Osteocyte (in vitro differentiated cells): ENCODE measurements at regions not wholly inside any gene's neighbourhood (a gene's known extent, or its start where the extent isn't known, plus 50 kb on each side); places are given as distances from the start of the nearest gene placed in this dataset.

Experiments used
- DNase-seq: peaks from one replicate; pipeline ENCODE4 v3.0.0; 2021; ENCODE audit warnings: mixed read lengths; ENCODE audit not compliant: unreplicated experiment; ENCODE audit errors: extremely low spot score
- H3K27ac Mint-ChIP-seq: one replicate; pipeline ENCODE4 v1.8.0; 2021; ENCODE audit warnings: mild to moderate bottlenecking, mixed read lengths; ENCODE audit not compliant: unreplicated experiment
- H3K27me3 Mint-ChIP-seq: one replicate; pipeline ENCODE4 v1.8.0; 2021; ENCODE audit warnings: mixed read lengths; ENCODE audit not compliant: unreplicated experiment
- H3K36me3 Mint-ChIP-seq: one replicate; pipeline ENCODE4 v1.8.0; 2021; ENCODE audit warnings: mixed read lengths; ENCODE audit not compliant: unreplicated experiment
- H3K4me1 Mint-ChIP-seq: one replicate; pipeline ENCODE4 v1.8.0; 2021; ENCODE audit warnings: mixed read lengths; ENCODE audit not compliant: unreplicated experiment
- H3K4me3 Mint-ChIP-seq: one replicate; pipeline ENCODE4 v1.8.0; 2021; ENCODE audit warnings: mild to moderate bottlenecking, moderate library complexity, mixed read lengths; ENCODE audit not compliant: unreplicated experiment
- H3K9me3 Mint-ChIP-seq: one replicate; pipeline ENCODE4 v1.8.0; 2021; ENCODE audit warnings: mixed read lengths; ENCODE audit not compliant: unreplicated experiment
- TF ChIP-seq, protein P1 (sequence below): fragments of 200-600 bp; sonication (generic); IDR thresholded peaks from 2 replicates; pipeline ENCODE4 v1.5.0; 2021; ENCODE audit warnings: antibody characterized with exemption, mild to moderate bottlenecking, moderate library complexity

DNA sequence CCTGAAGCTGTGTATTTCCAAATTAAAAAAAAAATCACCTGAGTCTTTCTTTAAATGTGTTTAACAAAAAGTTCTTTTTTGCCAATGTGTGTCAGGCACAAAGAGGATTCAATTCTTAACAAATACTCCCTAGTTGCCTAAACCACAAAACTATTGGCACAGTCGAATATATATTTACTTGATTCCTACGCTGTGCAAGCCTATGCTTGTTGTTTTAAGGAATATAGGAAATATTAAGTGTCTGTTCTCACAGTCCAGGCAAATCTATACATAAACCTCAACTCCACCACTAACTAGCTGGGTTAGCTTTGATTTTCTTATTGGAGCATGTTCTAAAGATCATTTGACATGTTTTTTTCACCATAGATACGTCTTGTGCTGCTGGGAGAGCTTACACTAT is 571.0 kb downstream of the PYDC2 start:
- Mint-ChIP-seq H3K4me3 (no peak overlapping the region), H3K9me3 (no peaks in the 10 kb centered on the region), H3K36me3 (no peaks in the 10 kb centered on the region), H3K27me3 (peaks cover 5% of the 10 kb centered on the region), H3K4me1 (no peaks in the 10 kb centered on the region), H3K27ac (no peak overlapping the region)
- TF ChIP-seq, protein P1, sequence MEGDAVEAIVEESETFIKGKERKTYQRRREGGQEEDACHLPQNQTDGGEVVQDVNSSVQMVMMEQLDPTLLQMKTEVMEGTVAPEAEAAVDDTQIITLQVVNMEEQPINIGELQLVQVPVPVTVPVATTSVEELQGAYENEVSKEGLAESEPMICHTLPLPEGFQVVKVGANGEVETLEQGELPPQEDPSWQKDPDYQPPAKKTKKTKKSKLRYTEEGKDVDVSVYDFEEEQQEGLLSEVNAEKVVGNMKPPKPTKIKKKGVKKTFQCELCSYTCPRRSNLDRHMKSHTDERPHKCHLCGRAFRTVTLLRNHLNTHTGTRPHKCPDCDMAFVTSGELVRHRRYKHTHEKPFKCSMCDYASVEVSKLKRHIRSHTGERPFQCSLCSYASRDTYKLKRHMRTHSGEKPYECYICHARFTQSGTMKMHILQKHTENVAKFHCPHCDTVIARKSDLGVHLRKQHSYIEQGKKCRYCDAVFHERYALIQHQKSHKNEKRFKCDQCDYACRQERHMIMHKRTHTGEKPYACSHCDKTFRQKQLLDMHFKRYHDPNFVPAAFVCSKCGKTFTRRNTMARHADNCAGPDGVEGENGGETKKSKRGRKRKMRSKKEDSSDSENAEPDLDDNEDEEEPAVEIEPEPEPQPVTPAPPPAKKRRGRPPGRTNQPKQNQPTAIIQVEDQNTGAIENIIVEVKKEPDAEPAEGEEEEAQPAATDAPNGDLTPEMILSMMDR: no peak
- no peak for DNase-seq

DNA sequence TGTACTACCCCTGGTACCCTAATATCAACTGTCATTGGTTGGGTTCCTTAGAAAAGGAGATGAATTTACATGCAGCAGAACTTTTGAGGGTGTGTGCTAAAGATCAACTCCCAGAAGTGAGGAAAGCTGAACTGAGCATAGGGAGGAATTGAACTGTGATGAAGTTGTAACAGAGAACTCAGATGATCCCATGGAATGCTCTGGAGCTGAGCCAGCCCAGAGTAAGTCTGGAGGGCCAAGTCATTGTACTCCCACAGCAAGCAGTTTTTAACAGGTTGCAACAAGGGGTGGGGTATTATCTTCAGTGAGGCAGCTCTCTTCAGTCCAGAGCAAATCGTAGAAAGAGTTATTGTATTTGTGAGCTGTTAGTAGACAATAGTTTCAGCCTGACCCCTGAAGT is 572.3 kb downstream of the PYDC2 start:
- TF ChIP-seq, protein P1: no peak
- Mint-ChIP-seq H3K27ac (no peak overlapping the region), H3K27me3 (peaks cover 11% of the 10 kb centered on the region), H3K36me3 (no peaks in the 10 kb centered on the region), H3K4me3 (no peak overlapping the region), H3K9me3 (no peaks in the 10 kb centered on the region), H3K4me1 (no peaks in the 10 kb centered on the region)
- DNase-seq: no peak

- Mint-ChIP-seq H3K27me3 (peaks cover 11% of the 10 kb centered on the region), H3K36me3 (no peaks in the 10 kb centered on the region), H3K27ac (no peak overlapping the region), H3K4me1 (no peaks in the 10 kb centered on the region), H3K4me3 (no peak overlapping the region), H3K9me3 (no peaks in the 10 kb centered on the region)
- TF ChIP-seq, protein P1: no peak
- DNase-seq: no peak
Measured at GRCh38 chr3:192038726-192039125, 577.8 kb downstream of the PYDC2 start.

DNA sequence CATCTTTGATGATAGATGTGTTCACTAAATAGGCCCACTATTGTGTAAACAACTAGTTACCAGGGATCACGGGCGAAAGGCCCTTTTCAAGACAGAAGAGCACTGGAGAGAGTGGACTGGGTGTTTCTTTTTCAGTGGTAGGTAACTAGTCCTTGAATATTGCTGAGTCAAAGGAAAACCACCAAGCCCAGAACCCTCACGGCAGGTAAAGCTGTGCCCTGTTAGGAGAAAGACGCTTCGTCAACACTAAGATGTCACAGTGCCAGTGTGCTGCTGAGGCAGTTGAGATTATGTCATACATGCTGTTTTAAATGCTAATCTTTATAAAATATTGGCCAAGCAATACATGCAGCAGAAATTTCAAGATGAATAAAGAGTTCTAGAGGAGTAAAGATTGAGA is 578.6 kb downstream of the PYDC2 start:
- Mint-ChIP-seq H3K9me3 (no peaks in the 10 kb centered on the region), H3K27me3 (peaks cover 10% of the 10 kb centered on the region), H3K4me1 (no peaks in the 10 kb centered on the region), H3K4me3 (no peak overlapping the region), H3K27ac (no peak overlapping the region), H3K36me3 (no peaks in the 10 kb centered on the region)
- DNase-seq: no peak
- TF ChIP-seq, protein P1: no peak

DNA sequence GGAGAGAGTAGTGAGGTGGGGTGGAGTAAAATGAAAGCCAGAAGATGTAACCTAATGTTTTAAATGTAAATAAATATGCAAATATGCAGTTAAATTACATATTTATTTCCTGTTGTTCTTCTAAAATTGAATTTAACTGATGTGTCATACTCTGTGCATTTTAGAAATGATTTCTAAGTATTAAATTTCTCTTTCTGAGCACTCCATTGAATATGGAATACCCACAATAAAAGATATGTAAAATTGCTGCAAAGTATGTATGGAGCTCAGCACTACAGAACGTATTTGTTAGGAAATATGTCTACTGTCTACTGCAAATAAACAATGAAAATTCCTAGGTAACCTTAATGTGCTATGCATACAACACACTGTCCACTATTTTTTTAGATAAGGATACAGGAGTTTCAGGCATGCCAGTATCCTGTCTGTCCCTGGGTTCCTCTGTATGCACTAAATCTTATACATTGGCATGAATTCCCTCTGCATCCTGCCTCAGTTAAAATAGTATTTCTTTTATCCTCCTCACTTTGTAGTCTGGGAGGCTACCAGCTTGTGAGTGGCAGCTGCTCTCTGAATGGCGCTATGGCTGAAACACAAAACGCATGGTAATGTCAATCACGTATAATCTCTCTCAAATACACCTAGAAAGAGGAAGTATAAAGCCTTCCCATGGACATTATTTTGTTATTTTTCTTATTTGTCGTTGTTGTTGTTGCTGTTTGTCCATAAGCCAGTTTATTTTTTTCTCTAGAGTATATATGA is 579.5 kb downstream of the PYDC2 start:
- Mint-ChIP-seq H3K9me3 (no peaks in the 10 kb centered on the region), H3K27ac (no peak overlapping the region), H3K36me3 (no peaks in the 10 kb centered on the region), H3K27me3 (peaks cover 8% of the 10 kb centered on the region), H3K4me1 (no peaks in the 10 kb centered on the region), H3K4me3 (no peak overlapping the region)
- TF ChIP-seq, protein P1: no peak
- DNase-seq: no peak
